ENCODE measurements at regions not wholly inside any gene's neighbourhood (a gene's known extent, or its start where the extent isn't known, plus 50 kb on each side); places are given as distances from the start of the nearest gene placed in this dataset.
"Not testable (repeated sequence)": the region's sequence is repeated elsewhere in the genome, so short reads cannot be mapped to it uniquely, and the experiment has no call there.

GRCh38 chr2:239831861-239832489 is 193.2 kb downstream of the NDUFA10 start:
- no peak for FAIRE-seq

- no peak for FAIRE-seq
Observed at GRCh38 chr2:239831001-239831731, 194.0 kb downstream of the NDUFA10 start.

DNA sequence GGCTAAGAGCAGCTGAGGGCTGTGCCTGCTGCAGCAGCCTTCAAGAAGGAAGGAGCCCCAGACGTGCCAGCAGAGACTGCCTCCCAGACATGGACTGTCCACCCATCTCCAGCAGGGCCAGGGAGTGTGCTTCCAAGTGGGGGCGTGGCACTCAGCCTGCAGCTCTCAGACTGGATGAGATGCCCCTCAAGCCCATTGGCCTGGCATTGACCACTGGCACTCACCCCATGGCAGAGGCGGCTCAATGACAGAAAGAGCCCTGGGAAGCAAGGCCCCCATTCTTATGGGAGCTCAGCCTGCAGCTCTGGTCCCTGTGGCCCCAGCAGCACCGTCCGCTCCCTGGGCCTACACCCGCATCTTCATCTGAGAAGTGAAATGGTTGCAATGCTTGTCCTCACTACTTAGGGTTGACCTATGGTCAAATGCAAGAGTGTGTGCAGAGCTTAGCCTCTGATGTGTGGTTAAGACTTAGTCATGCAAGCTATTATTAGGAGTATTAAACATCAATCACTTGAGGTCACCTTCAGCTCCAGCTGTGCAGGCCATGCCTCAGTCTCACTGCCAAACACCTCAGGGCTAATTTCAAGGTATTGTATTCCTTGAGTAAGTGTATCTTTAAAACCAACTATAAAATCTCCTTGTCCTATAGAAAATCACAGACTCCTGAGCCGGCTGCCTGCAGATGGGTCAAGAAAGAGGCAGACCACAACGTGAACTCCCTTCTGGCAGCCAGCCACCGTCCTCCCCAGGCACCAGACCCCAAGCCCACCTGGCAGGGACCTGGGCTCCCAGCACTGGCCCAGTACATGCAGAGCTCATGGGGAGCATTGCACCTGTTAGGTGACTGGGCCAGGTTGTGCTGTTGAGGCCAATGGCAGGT is 194.8 kb downstream of the NDUFA10 start:
- FAIRE-seq, result no peak

DNA sequence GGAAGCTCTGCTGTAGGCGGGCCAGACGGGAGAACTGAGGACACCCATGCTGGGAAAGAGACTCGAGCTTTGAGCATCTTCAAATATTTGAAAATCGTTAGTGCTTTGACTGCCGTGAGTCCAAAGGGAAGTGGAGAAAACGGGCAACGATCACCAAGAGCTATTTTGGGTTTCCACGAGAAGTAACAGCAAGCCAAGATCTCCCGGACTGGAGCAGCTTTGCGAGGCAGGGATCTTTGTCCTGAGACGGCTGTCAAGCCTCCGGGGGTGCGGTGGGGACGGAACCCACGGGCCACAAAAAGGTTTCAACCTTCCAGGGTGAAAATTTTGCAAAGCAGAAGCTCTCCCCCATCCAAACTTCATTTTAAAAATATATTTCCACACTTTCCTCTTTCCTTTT is 195.8 kb downstream of the NDUFA10 start:
- no peak for FAIRE-seq

GRCh38 chr2:239828973-239829275 is 196.2 kb downstream of the NDUFA10 start:
- not testable (repeated sequence) for FAIRE-seq

GRCh38 chr2:239828192-239828972 is 196.8 kb downstream of the NDUFA10 start:
- FAIRE-seq, result no peak

DNA sequence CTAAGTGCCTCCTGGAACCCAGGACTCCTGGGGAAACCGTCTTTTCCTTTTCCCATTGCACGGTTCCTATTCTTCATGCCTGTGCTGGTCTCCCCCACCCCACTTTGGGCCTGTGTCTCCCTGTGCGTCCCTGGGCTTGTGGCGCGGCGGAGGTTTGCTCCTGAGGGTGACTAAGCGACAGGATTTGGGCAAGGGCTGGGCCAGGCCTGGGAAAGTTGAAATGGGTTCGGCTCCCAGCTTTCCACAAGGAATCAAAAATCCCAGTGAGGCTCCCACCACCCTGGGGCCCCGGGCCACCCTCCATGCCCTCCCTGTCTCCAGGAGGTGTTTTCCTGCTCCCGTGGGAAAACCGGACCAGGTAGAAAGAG is 197.6 kb downstream of the NDUFA10 start:
- FAIRE-seq, result no peak

DNA sequence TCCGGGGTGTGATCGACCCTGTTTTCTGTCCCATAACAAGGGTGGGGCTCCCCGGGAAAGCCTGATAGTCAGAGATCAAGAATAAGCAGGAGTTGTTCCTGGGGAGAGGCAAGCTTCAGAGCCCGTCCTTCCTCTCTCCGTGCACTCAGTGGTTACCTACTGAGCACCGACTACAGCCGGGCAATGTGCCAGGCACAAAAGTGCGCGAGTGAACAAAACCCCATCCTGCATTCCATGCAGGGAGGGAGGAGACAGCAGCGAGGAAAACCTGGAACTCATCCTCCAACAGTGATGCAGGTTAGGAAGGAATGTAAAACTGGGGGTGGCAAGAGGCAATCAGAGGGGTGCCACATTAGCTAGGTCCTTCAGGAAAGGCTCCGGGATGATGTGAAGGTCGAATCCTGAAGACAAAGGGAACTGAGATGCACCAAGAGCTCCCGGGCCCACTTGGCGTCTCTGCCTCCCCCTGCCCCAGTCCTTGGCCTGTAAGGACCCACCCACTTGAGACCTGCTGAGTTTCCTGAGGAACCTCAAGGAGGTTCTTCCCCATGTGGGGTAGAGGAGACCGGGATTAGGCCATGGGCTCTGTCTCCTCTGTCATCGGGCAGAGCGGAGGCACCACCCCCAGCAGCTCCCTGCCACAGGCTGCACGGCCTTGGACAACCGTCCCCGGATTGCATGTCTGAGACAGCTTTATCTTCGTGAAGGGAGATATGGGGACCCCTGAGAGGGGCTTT is 198.2 kb downstream of the NDUFA10 start:
- no peak for FAIRE-seq

GRCh38 chr2:239826376-239826775 is 198.8 kb downstream of the NDUFA10 start:
- FAIRE-seq, result no peak

DNA sequence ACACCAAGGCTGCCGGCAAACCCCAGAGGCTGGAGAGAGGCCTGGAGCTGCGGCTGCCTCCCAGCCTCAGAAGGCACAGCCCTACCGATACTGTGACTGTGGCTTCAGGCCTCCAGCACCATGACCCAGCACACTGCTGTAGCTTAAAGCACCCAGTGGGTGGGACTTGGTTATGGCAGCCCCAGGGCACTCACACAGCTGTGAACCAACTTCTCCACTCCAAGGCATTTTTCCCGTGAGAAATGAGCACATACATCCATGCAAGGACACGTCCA is 199.5 kb downstream of the NDUFA10 start:
- no peak for FAIRE-seq

DNA sequence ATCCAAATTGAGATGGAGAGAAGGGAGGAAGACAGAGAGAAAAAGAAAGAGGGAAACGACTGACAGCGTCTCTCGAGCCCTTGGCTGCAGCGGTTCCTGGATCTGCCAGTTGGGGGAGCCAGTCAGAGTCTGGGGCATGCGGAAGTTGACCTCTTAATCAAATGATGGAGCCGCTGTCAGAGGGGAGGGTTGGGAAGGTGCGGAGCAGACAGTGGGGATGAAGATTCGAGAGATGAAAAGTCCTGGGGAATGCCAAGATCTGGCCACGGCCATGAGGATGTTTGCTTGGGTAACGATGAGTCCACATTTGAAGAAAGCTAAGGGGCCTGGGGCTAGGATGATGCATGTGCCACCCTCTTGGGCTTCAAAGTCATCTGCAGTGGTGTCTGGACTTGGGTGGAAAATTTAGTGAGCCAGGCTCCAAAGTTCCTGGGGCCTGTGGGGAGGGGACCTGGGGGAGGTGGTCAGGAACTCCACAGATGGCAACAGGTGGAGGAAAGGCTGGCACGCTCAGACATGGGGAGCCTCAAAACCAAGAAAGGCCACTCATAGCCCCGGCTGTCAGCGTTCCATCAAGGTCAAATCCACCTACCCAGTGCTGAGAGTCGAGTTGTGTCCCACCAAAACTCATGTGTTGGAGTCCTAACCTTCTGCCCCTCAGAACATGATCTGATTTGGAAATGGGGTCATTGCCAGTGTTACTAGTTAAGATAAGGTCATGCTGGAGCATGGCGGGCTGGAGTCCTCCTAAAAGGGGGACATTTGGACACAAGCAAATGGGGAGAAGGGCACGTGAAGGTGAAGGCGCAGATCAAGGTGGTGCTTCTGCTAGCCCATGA is 200.1 kb downstream of the NDUFA10 start:
- FAIRE-seq, result no peak

- FAIRE-seq, result no peak
Observed at GRCh38 chr2:239824046-239824694, 201.0 kb downstream of the NDUFA10 start.

GRCh38 chr2:239822146-239822831 is 202.9 kb downstream of the NDUFA10 start:
- no peak for FAIRE-seq

DNA sequence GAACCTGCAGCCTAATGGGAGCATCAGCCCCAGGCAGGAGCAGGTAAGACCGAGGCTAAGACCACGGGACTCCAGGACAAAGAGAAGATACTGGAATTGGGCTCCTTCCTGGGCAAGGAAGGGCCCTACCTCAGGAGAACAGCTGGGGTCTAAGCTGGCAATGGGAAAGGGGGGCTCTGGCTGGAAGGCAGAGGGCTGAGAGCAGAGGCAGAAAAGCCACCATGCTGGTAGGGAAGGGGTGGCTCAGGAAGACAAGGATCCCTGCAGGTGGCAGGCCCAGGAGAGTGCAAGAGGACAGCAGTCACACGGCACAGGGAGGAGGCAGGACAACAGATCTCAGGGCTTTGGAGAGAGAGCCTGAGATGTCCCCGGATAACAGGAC is 203.5 kb downstream of the NDUFA10 start:
- no peak for FAIRE-seq

DNA sequence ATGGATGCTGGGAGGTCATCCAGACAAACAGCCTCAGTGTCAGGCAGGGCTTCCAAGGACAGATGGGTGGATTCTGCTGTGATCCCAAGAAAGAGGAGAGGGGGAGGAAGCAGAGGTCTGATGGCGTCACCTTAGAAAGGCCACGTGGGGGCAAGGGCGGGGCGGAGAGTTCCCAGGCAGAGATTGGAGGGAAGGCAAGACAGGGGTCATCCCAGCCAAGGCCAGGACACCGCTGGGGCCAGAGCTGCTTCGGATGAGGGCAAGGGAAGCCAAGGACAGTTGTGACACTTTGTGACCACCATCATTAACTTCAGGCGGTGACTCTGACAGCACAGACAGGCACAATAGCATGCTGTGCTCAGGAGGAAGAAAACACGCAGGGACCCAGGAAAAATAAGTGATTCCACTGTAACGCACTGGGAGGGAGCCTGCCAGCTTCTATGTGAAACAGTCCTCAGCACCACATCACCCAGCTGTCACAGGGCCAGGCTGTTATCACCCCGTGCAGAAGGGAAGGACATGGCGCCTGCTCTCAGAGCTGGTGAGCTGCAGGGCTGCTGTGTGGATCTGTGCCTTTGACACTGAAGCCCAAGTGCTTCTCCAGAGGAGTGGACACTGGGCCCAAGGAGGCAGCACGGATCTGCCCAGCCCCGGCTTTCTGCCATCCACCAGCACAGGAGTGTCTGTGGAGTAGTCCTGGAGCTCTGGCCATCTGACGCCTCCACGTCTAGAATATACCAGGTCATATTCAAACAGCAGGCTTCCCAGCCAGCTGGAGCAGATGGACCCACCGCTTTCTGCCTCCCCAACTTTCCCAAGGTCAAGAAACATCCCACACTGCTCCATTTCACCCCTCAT is 204.1 kb downstream of the NDUFA10 start:
- FAIRE-seq, result no peak

GRCh38 chr2:239819974-239820555 is 205.1 kb downstream of the NDUFA10 start:
- FAIRE-seq, result no peak

GRCh38 chr2:239819091-239819973 is 205.8 kb downstream of the NDUFA10 start:
- FAIRE-seq, result no peak

GRCh38 chr2:239818531-239819011 is 206.6 kb downstream of the NDUFA10 start:
- FAIRE-seq, result no peak

Measured in islet of Langerhans (tissue), 1 donor.